HepG2 (cell line): ENCODE measurements at regions not wholly inside any gene's neighbourhood (a gene's known extent, or its start where the extent isn't known, plus 50 kb on each side); places are given as distances from the start of the nearest gene placed in this dataset.

Source experiments
- ATAC-seq: fragments of 200-7000 bp; cut with Tn5 transposase; 3 replicates; pipeline ENCODE4 v1.9.1; 2020; ENCODE audit warnings: mild to moderate bottlenecking, moderate library complexity
- BruUV-seq: library from RNA; stranded (reverse); fragments of 400-500 nt; replicated peaks from 2 replicates; lab custom pipeline; 2021; lab: Mats Ljungman, UMichigan
- CTCF ChIA-PET: fragments of 300-600 bp; formaldehyde crosslinking; extraction: SDS; loops from one replicate; lab custom pipeline; 2021; ENCODE audit warnings: low total read pairs, inconsistent platforms, low intra/inter-chr PET ratio; lab: Yijun Ruan, JAX
- POLR2A ChIA-PET: fragments of 350-600 bp; sonication (Branson Sonifier 250); formaldehyde crosslinking; loops from one replicate; lab custom pipeline; 2020; ENCODE audit warnings: antibody characterized with exemption, inconsistent platforms; lab: Yijun Ruan, JAX
- DNase-seq: peaks from one replicate; pipeline ENCODE4 v3.0.0-alpha.2; 2015; ENCODE audit warnings: low spot score
- FAIRE-seq: peaks from 3 replicates; lab custom pipeline; 2011; peaks lifted over from hg19 to GRCh38; lab: Jason Lieb, UNC
- H2AFZ ChIP-seq: one replicate; pipeline ENCODE4 v1.6.1; 2011; ENCODE audit warnings: low read length, inconsistent platforms
- H3K27ac ChIP-seq: fragments of 300-600 bp; 3 replicates; pipeline ENCODE4 v1.8.0; 2011; ENCODE audit warnings: mixed run types, mild to moderate bottlenecking, mixed read lengths, low read length, inconsistent platforms; ENCODE audit not compliant: insufficient read depth; ENCODE audit errors: extremely low read length
- H3K27me3 ChIP-seq, 2 experiments: fragments of 200-600 bp in 1 of 2; 2 replicates in 1 of 2; 3 replicates in 1 of 2; pipeline versions ENCODE4 v1.6.0 to v1.8.0; 2011; ENCODE audit warnings: low read length in 2 of 2, mild to moderate bottlenecking in 2 of 2, moderate library complexity in 2 of 2, inconsistent platforms in 1 of 2; ENCODE audit not compliant: insufficient read depth in 2 of 2, control insufficient read depth in 1 of 2
- H3K36me3 ChIP-seq, 2 experiments: fragments of 200-600 bp in 1 of 2; replicated peaks in 1 of 2; 2 replicates in 1 of 2; 3 replicates in 1 of 2; pipeline versions ENCODE4 v1.5.1 to v1.8.0; 2011; ENCODE audit warnings: low read length in 2 of 2, inconsistent platforms in 1 of 2; ENCODE audit not compliant: insufficient read depth in 2 of 2, control insufficient read depth in 1 of 2
- H3K4me1 ChIP-seq: 2 replicates; pipeline ENCODE4 v1.5.1; 2012; ENCODE audit warnings: low read length, inconsistent platforms; ENCODE audit not compliant: insufficient read depth
- H3K4me2 ChIP-seq: 2 replicates; pipeline ENCODE4 v1.6.0; 2011; ENCODE audit warnings: low read depth, low read length, inconsistent platforms
- H3K4me3 ChIP-seq, 3 experiments: fragments of 200-600 bp in 1 of 3; sonication (generic), shearing (Covaris generic) in 1 of 3; replicated peaks in 1 of 3; 2 replicates each; pipeline ENCODE4 v1.5.1; 2011 to 2016; ENCODE audit warnings: low read length in 3 of 3, inconsistent platforms in 2 of 3, low read depth in 2 of 3, mild to moderate bottlenecking in 2 of 3, control low read depth in 1 of 3, mixed read lengths in 1 of 3; ENCODE audit not compliant: insufficient read depth in 1 of 3
- H3K79me2 ChIP-seq: one replicate; pipeline ENCODE4 v1.6.1; 2011; ENCODE audit warnings: low read length, inconsistent platforms; ENCODE audit not compliant: insufficient read depth
- H3K9ac ChIP-seq: 2 replicates; pipeline ENCODE4 v1.6.0; 2011; ENCODE audit warnings: mild to moderate bottlenecking, low read depth, low read length, inconsistent platforms; ENCODE audit not compliant: insufficient read depth
- H3K9me3 ChIP-seq: 2 replicates; pipeline ENCODE4 v1.5.1; 2012; ENCODE audit warnings: mild to moderate bottlenecking, low read length
- H4K20me1 ChIP-seq: 2 replicates; pipeline ENCODE4 v1.6.0; 2011; ENCODE audit warnings: inconsistent platforms, mild to moderate bottlenecking, low read length, moderate library complexity; ENCODE audit not compliant: insufficient read depth
- AGO1 ChIP-seq: fragments of 200-400 bp; formaldehyde crosslinking; IDR thresholded peaks from 2 replicates; pipeline ENCODE4 v1.6.1; 2017; ENCODE audit warnings: mild to moderate bottlenecking, low read depth, low read length, moderate library complexity; ENCODE audit not compliant: poor library complexity, severe bottlenecking
- ATAD3A ChIP-seq: sonication (generic); formaldehyde crosslinking; IDR thresholded peaks from 2 replicates; pipeline ENCODE4 v1.4.0; 2020; ENCODE audit warnings: missing genetic modification reagents
- ATRX ChIP-seq: sonication (generic); formaldehyde crosslinking; IDR thresholded peaks from 2 replicates; pipeline ENCODE4 v1.4.0; 2020; ENCODE audit warnings: missing genetic modification reagents, borderline replicate concordance
- CREBL2 ChIP-seq: sonication (generic); formaldehyde crosslinking; IDR thresholded peaks from 2 replicates; pipeline ENCODE4 v1.8.1; 2023; ENCODE audit warnings: missing genetic modification reagents, mild to moderate bottlenecking, borderline replicate concordance
- ETS1 ChIP-seq: sonication (generic); formaldehyde crosslinking; IDR thresholded peaks from 2 replicates; pipeline ENCODE4 v1.4.0; 2020; ENCODE audit warnings: missing genetic modification reagents
- HBP1 ChIP-seq: IDR thresholded peaks from 2 replicates; pipeline ENCODE4 v1.6.1; 2016; ENCODE audit warnings: low read depth, control low read depth
- HOXA9 ChIP-seq: sonication (generic); formaldehyde crosslinking; IDR thresholded peaks from 2 replicates; pipeline ENCODE4 v1.8.1; 2022; ENCODE audit warnings: missing genetic modification reagents, mild to moderate bottlenecking, moderate library complexity, borderline replicate concordance
- HOXD1 ChIP-seq: sonication (generic); formaldehyde crosslinking; IDR thresholded peaks from 2 replicates; pipeline ENCODE4 v1.5.0; 2020; ENCODE audit warnings: missing genetic modification reagents
- JUND ChIP-seq: sonication (generic); formaldehyde crosslinking; IDR thresholded peaks from 2 replicates; pipeline ENCODE4 v1.8.0; 2022; ENCODE audit warnings: mild to moderate bottlenecking, missing genetic modification reagents
- MED1 ChIP-seq: sonication (generic); formaldehyde crosslinking; IDR thresholded peaks from 2 replicates; pipeline ENCODE4 v1.4.0; 2020; ENCODE audit warnings: missing genetic modification reagents
- NR2F2 ChIP-seq: IDR thresholded peaks from 2 replicates; pipeline ENCODE4 v1.6.1; 2012; ENCODE audit warnings: low read depth, inconsistent platforms, borderline replicate concordance
- SP2 ChIP-seq: sonication (generic); formaldehyde crosslinking; IDR thresholded peaks from 2 replicates; pipeline ENCODE4 v1.5.1; 2020; ENCODE audit warnings: mild to moderate bottlenecking, missing genetic modification reagents
- SRF ChIP-seq: IDR thresholded peaks from 2 replicates; pipeline ENCODE4 v1.6.1; 2011; ENCODE audit warnings: mild to moderate bottlenecking, low read depth, low read length, moderate library complexity
- SRY ChIP-seq: sonication (generic); formaldehyde crosslinking; IDR thresholded peaks from 2 replicates; pipeline ENCODE4 v1.8.0; 2022; ENCODE audit warnings: mild to moderate bottlenecking, missing genetic modification reagents
- WIZ ChIP-seq: sonication (generic); formaldehyde crosslinking; IDR thresholded peaks from 2 replicates; pipeline ENCODE4 v1.5.1; 2020; ENCODE audit warnings: mild to moderate bottlenecking, missing genetic modification reagents
- ZFP37 ChIP-seq: sonication (generic); formaldehyde crosslinking; IDR thresholded peaks from 2 replicates; pipeline ENCODE4 v1.4.0; 2020; ENCODE audit warnings: missing genetic modification reagents, borderline replicate concordance
- ZNF556 ChIP-seq: sonication (generic); formaldehyde crosslinking; IDR thresholded peaks from 2 replicates; pipeline ENCODE4 v1.4.0; 2020; ENCODE audit warnings: mild to moderate bottlenecking, missing genetic modification reagents, borderline replicate concordance
- ZNF574 ChIP-seq: sonication (generic); formaldehyde crosslinking; IDR thresholded peaks from 2 replicates; pipeline ENCODE4 v1.4.0; 2020; ENCODE audit warnings: missing genetic modification reagents
- ZNF777 ChIP-seq: sonication (generic); formaldehyde crosslinking; IDR thresholded peaks from 2 replicates; pipeline ENCODE4 v1.4.0; 2020; ENCODE audit warnings: missing genetic modification reagents
- ZSCAN12 ChIP-seq: sonication (generic); formaldehyde crosslinking; IDR thresholded peaks from 2 replicates; pipeline ENCODE4 v1.9.0; 2021; ENCODE audit warnings: mild to moderate bottlenecking, missing genetic modification reagents
- WGBS: methylation state at CpG from one replicate; pipeline ENCODE4 v1.1.6; 2017; ENCODE audit warnings: low lambda C conversion rate; 5-methylcytosine and 5-hydroxymethylcytosine counted together
- in situ Hi-C: cut with HindIII; loops from 2 replicates; pipeline ENCODE4 v1.10.0; 2017; ENCODE audit warnings: low pct_unique_long_range_greater_than_20kb; ENCODE audit not compliant: extremely low pct_ligation_motif_present
- intact Hi-C: fragments of 100-400 bp; cut with micrococcal nuclease; formaldehyde crosslinking; loops from one replicate; pipeline ENCODE4 v1.10.0; 2022; ENCODE audit not compliant: unreplicated experiment

GRCh38 chr12:87304406-87304805, 724.8 kb downstream of the C12orf50 start (continued):
- TF ChIP-seq ZNF574 (CRISPR knock-in tag): no peak
- TF ChIP-seq, all 625 proteins: peak for 0

- Histone ChIP-seq H3K4me3 (no peak overlapping the region), H3K4me1 (no peaks in the 10 kb centered on the region), H3K79me2 (no peaks in the 10 kb centered on the region), H3K27ac (no peak overlapping the region), H2AFZ (no peak overlapping the region), H3K9me3 (peaks cover 30% of the 10 kb centered on the region), H3K9ac (no peak overlapping the region), H3K4me2 (no peak overlapping the region), H3K27me3 (no peaks in the 10 kb centered on the region), H4K20me1 (no peaks in the 10 kb centered on the region), H3K36me3 (no peaks in the 10 kb centered on the region)
- in situ Hi-C loops (no loop called here), intact Hi-C loops (no loop called here)
- POLR2A ChIA-PET: no interaction called here
- no peak for FAIRE-seq
- no TSS peak for BruUV-seq
- no peak for DNase-seq
- no peak for ATAC-seq
- 13% methylated on average over 1 of the region's 1 CpG for WGBS
- no peak for TF ChIP-seq SRY (CRISPR knock-in tag)
- TF ChIP-seq ZFP37: no peak
- TF ChIP-seq HBP1: no peak
- no peak for TF ChIP-seq SP2 (CRISPR knock-in tag)
- TF ChIP-seq HOXA9 (CRISPR knock-in tag): no peak
- no peak for TF ChIP-seq JUND (CRISPR knock-in tag)
- no peak for TF ChIP-seq HOXD1 (CRISPR knock-in tag)
- TF ChIP-seq ZNF777: no peak
- TF ChIP-seq WIZ: no peak
- no peak for TF ChIP-seq MED1 (CRISPR knock-in tag)
- TF ChIP-seq ATAD3A (CRISPR knock-in tag): no peak
- TF ChIP-seq NR2F2: no peak
- TF ChIP-seq ETS1 (CRISPR knock-in tag): no peak
- TF ChIP-seq SRF: no peak
- no peak for TF ChIP-seq ZNF556 (CRISPR knock-in tag)
- TF ChIP-seq ZSCAN12: no peak
- no peak for TF ChIP-seq AGO1
- no peak for TF ChIP-seq ATRX
- no peak for TF ChIP-seq CREBL2 (CRISPR knock-in tag)
- CTCF ChIA-PET: no interaction called here
These were observed 725.7 kb downstream of the C12orf50 start for GRCh38 chr12:87303396-87304012.
